IMR-90 (cell line): ENCODE measurements at regions not wholly inside any gene's neighbourhood (a gene's known extent, or its start where the extent isn't known, plus 50 kb on each side); places are given as distances from the start of the nearest gene placed in this dataset.

Experiments used
- ATAC-seq: fragments of 200-7000 bp; cut with Tn5 transposase; 2 replicates; pipeline ENCODE4 v1.9.1; 2020; ENCODE audit warnings: low read depth, mild to moderate bottlenecking, moderate library complexity
- BruUV-seq: library from RNA; stranded (reverse); fragments of 400-500 nt; replicated peaks from 2 replicates; lab custom pipeline; 2021; lab: Mats Ljungman, UMichigan
- CTCF ChIA-PET: fragments of 300-600 bp; formaldehyde crosslinking; extraction: SDS; loops from one replicate; lab custom pipeline; 2021; ENCODE audit warnings: antibody characterized with exemption; lab: Yijun Ruan, JAX
- POLR2A ChIA-PET: fragments of 300-600 bp; sonication (Branson Sonifier 250); formaldehyde crosslinking; loops from one replicate; lab custom pipeline; 2022; ENCODE audit warnings: antibody characterized with exemption; ENCODE audit not compliant: unreplicated experiment; lab: Charles Lee
- DNase-seq: peaks from one replicate; pipeline ENCODE4 v3.0.0; 2013
- H2AFZ ChIP-seq: replicated peaks from 2 replicates; pipeline ENCODE3; 2013; ENCODE audit warnings: low read length, mild to moderate bottlenecking; ENCODE audit not compliant: poor library complexity
- H2AK5ac ChIP-seq: 2 replicates; pipeline ENCODE4 v1.6.1; 2013; ENCODE audit warnings: low read depth, low read length, inconsistent platforms
- H2AK9ac ChIP-seq: replicated peaks from 2 replicates; pipeline ENCODE3; 2013; ENCODE audit warnings: mild to moderate bottlenecking, low read depth, low read length, moderate library complexity; ENCODE audit not compliant: poor library complexity
- H2BK120ac ChIP-seq: 2 replicates; pipeline ENCODE4 v1.6.1; 2013; ENCODE audit warnings: low read depth, low read length, inconsistent platforms
- H2BK15ac ChIP-seq: 3 replicates; pipeline ENCODE4 v1.6.1; 2013; ENCODE audit warnings: low read depth, low read length, inconsistent platforms
- H2BK20ac ChIP-seq: 2 replicates; pipeline ENCODE4 v1.6.1; 2013; ENCODE audit warnings: low read depth, mild to moderate bottlenecking, inconsistent platforms, low read length, moderate library complexity
- H2BK5ac ChIP-seq: 2 replicates; pipeline ENCODE4 v1.6.1; 2013; ENCODE audit warnings: mild to moderate bottlenecking, low read depth, low read length, inconsistent platforms; ENCODE audit not compliant: poor library complexity, severe bottlenecking
- H3K14ac ChIP-seq: replicated peaks from 2 replicates; pipeline ENCODE4 v1.6.1; 2013; ENCODE audit warnings: low read depth, low read length, inconsistent platforms
- H3K18ac ChIP-seq: 2 replicates; pipeline ENCODE4 v1.6.1; 2013; ENCODE audit warnings: low read depth, low read length, control low read depth
- H3K23ac ChIP-seq: 2 replicates; pipeline ENCODE4 v1.6.1; 2013; ENCODE audit warnings: low read depth, low read length, inconsistent platforms
- H3K27ac ChIP-seq: 2 replicates; pipeline ENCODE4 v1.5.1; 2013; ENCODE audit warnings: mild to moderate bottlenecking, control low read depth, low read length; ENCODE audit not compliant: insufficient read depth
- H3K27me3 ChIP-seq: 2 replicates; pipeline ENCODE4 v1.6.1; 2013; ENCODE audit warnings: low read length; ENCODE audit not compliant: control insufficient read depth, insufficient read depth
- H3K36me3 ChIP-seq: 2 replicates; pipeline ENCODE4 v1.6.1; 2013; ENCODE audit warnings: low read length, mixed read lengths; ENCODE audit not compliant: control insufficient read depth, insufficient read depth
- H3K4ac ChIP-seq: 2 replicates; pipeline ENCODE4 v1.6.1; 2013; ENCODE audit warnings: low read depth, low read length, inconsistent platforms
- H3K4me1 ChIP-seq: 2 replicates; pipeline ENCODE4 v1.6.1; 2013; ENCODE audit warnings: low read length, mixed read lengths; ENCODE audit not compliant: control insufficient read depth, insufficient read depth
- H3K4me2 ChIP-seq: 2 replicates; pipeline ENCODE4 v1.6.1; 2013; ENCODE audit warnings: low read depth, mild to moderate bottlenecking, control low read depth, low read length, moderate library complexity
- H3K4me3 ChIP-seq: 2 replicates; pipeline ENCODE4 v1.5.1; 2013; ENCODE audit warnings: low read depth, mild to moderate bottlenecking, control low read depth, low read length, moderate library complexity; ENCODE audit not compliant: insufficient read depth
- H3K56ac ChIP-seq: 2 replicates; pipeline ENCODE4 v1.6.1; 2013; ENCODE audit warnings: low read length, inconsistent platforms; ENCODE audit not compliant: insufficient read depth; ENCODE audit errors: extremely low read depth
- H3K79me1 ChIP-seq, 2 experiments: 2 replicates each; pipeline ENCODE4 v1.6.1; 2013; ENCODE audit warnings: low read length in 2 of 2, inconsistent platforms in 1 of 2, low read depth in 1 of 2
- H3K9ac ChIP-seq: 2 replicates; pipeline ENCODE4 v1.6.1; 2013; ENCODE audit warnings: low read depth, low read length, control low read depth
- H3K9me1 ChIP-seq: 2 replicates; pipeline ENCODE4 v1.6.1; 2013; ENCODE audit warnings: low read length, inconsistent platforms; ENCODE audit not compliant: insufficient read depth
- H3K9me3 ChIP-seq: 2 replicates; pipeline ENCODE4 v1.6.1; 2013; ENCODE audit warnings: low read length; ENCODE audit not compliant: control insufficient read depth, insufficient read depth
- H4K20me1 ChIP-seq: 2 replicates; pipeline ENCODE4 v1.6.1; 2013; ENCODE audit warnings: low read length, inconsistent platforms; ENCODE audit not compliant: insufficient read depth
- H4K5ac ChIP-seq: 2 replicates; pipeline ENCODE4 v1.6.1; 2013; ENCODE audit warnings: mild to moderate bottlenecking, low read depth, low read length, control low read depth
- H4K8ac ChIP-seq, 2 experiments: 2 replicates each; pipeline ENCODE4 v1.6.1; 2013; ENCODE audit warnings: low read depth in 2 of 2, low read length in 2 of 2, control low read depth in 1 of 2, inconsistent platforms in 1 of 2
- H4K91ac ChIP-seq: 2 replicates; pipeline ENCODE4 v1.6.1; 2013; ENCODE audit warnings: low read depth, low read length, inconsistent platforms; ENCODE audit not compliant: insufficient read depth
- RAD21 ChIP-seq: IDR thresholded peaks from 2 replicates; pipeline ENCODE4 v1.6.1; 2012; ENCODE audit warnings: low read length, improper control_type of control experiment
- WGBS, 2 experiments: methylation state at CpG; one replicate each; pipeline versions ENCODE4 v1.1.5 to v1.1.7; 2013; ENCODE audit warnings: missing lambda C conversion rate in 2 of 2; ENCODE audit not compliant: insufficient read length in 1 of 2; ENCODE audit errors: extremely low coverage in 2 of 2; 5-methylcytosine and 5-hydroxymethylcytosine counted together
- dilution Hi-C: fragments of 300-500 bp; cut with HindIII; formaldehyde crosslinking; loops from one replicate; pipeline ENCODE4 v1.14.3; 2018; ENCODE audit warnings: low sequenced_read_pairs; ENCODE audit not compliant: unreplicated experiment
- in situ Hi-C: fragments of 300-500 bp; cut with MboI; formaldehyde crosslinking; loops from 3 replicates; pipeline ENCODE4 v1.14.3; 2019; ENCODE audit warnings: low sequenced_read_pairs, inconsistent platforms, mixed read lengths
- intact Hi-C: fragments of 100-400 bp; cut with micrococcal nuclease; formaldehyde crosslinking; loops from 2 replicates; pipeline ENCODE4 v1.10.0; 2022
- TF ChIP-seq, protein P1 (sequence below): conservative IDR thresholded peaks from 2 replicates; pipeline ENCODE4 v1.5.1; 2012; ENCODE audit warnings: mild to moderate bottlenecking, low read depth, low read length, improper control_type of control experiment

- POLR2A ChIA-PET: no interaction called here
- H3K36me3 ChIP-seq: no peaks in the 10 kb centered on the region
- H3K9me3 ChIP-seq: no peaks in the 10 kb centered on the region
- no peak overlapping the region for H2BK15ac ChIP-seq
- ATAC-seq: peak; percentile 14; the same call in 1 of the 2 replicates
- no TSS peak for BruUV-seq
- H2AK5ac ChIP-seq: no peak overlapping the region
- no peak overlapping the region for H2AK9ac ChIP-seq
- H3K14ac ChIP-seq: no peak overlapping the region
- no peak overlapping the region for H3K18ac ChIP-seq
- no peaks in the 10 kb centered on the region for H3K4me1 ChIP-seq
- TF ChIP-seq RAD21: no peak
- TF ChIP-seq, protein P1, sequence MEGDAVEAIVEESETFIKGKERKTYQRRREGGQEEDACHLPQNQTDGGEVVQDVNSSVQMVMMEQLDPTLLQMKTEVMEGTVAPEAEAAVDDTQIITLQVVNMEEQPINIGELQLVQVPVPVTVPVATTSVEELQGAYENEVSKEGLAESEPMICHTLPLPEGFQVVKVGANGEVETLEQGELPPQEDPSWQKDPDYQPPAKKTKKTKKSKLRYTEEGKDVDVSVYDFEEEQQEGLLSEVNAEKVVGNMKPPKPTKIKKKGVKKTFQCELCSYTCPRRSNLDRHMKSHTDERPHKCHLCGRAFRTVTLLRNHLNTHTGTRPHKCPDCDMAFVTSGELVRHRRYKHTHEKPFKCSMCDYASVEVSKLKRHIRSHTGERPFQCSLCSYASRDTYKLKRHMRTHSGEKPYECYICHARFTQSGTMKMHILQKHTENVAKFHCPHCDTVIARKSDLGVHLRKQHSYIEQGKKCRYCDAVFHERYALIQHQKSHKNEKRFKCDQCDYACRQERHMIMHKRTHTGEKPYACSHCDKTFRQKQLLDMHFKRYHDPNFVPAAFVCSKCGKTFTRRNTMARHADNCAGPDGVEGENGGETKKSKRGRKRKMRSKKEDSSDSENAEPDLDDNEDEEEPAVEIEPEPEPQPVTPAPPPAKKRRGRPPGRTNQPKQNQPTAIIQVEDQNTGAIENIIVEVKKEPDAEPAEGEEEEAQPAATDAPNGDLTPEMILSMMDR: no peak
- CTCF ChIA-PET: no interaction called here
- no peak overlapping the region for H3K4me3 ChIP-seq
- H2AFZ ChIP-seq: no peak overlapping the region
- dilution Hi-C loops: no loop called here
- intact Hi-C loops: no loop called here
- H2BK20ac ChIP-seq: no peak overlapping the region
- H3K27ac ChIP-seq: no peak overlapping the region
- H3K23ac ChIP-seq: no peak overlapping the region
- H4K5ac ChIP-seq: no peak overlapping the region
- H3K79me1 ChIP-seq: no peaks in the 10 kb centered on the region
- no peak overlapping the region for H3K9ac ChIP-seq
- no peak overlapping the region for H3K56ac ChIP-seq
- H3K27me3 ChIP-seq: no peaks in the 10 kb centered on the region
- no peak overlapping the region for H4K91ac ChIP-seq
- in situ Hi-C loops: no loop called here
- H4K20me1 ChIP-seq: no peaks in the 10 kb centered on the region
- WGBS, 2 experiments: no CpG with 5 or more reads among the region's 3 CpGs
- H2BK5ac ChIP-seq: no peak overlapping the region
- no peaks in the 10 kb centered on the region for H3K9me1 ChIP-seq
- no peak overlapping the region for H2BK120ac ChIP-seq
- no peak overlapping the region for H3K4me2 ChIP-seq
- no peak for DNase-seq
- no peak overlapping the region for H3K4ac ChIP-seq
- H4K8ac ChIP-seq: no peak overlapping the region
Observed at GRCh38 chr14:37824939-37825712, 229.7 kb downstream of the TTC6 start.
